BJ (cell line): ENCODE measurements at regions not wholly inside any gene's neighbourhood (a gene's known extent, or its start where the extent isn't known, plus 50 kb on each side); places are given as distances from the start of the nearest gene placed in this dataset.

ENCODE experiments used
- CTCF ChIA-PET: fragments of 350-600 bp; formaldehyde crosslinking; extraction: SDS; loops from one replicate; lab custom pipeline; 2021; ENCODE audit warnings: antibody characterized with exemption, inconsistent platforms; lab: Yijun Ruan, JAX
- POLR2A ChIA-PET: fragments of 300-600 bp; sonication (Branson Sonifier 250); formaldehyde crosslinking; extraction: SDS; loops from one replicate; lab custom pipeline; 2021; ENCODE audit warnings: antibody characterized with exemption; lab: Charles Lee
- DNase-seq: peaks from one replicate; pipeline ENCODE4 v3.0.0-alpha.2; 2011; ENCODE audit warnings: low read depth
- H3K27me3 ChIP-seq: 2 replicates; pipeline ENCODE4 v1.6.0; 2011; ENCODE audit warnings: low read length; ENCODE audit not compliant: control insufficient read depth, insufficient read depth
- H3K36me3 ChIP-seq: 2 replicates; pipeline ENCODE4 v1.5.1; 2011; ENCODE audit warnings: low read length; ENCODE audit not compliant: control insufficient read depth, insufficient read depth
- H3K4me3 ChIP-seq: 2 replicates; pipeline ENCODE4 v1.5.1; 2011; ENCODE audit warnings: low read depth, mild to moderate bottlenecking, control low read depth, low read length
- TF ChIP-seq, protein P1 (sequence below): IDR thresholded peaks from 2 replicates; pipeline ENCODE4 v1.5.1; 2011; ENCODE audit warnings: low read depth, mild to moderate bottlenecking, control low read depth, inconsistent platforms, low read length, moderate library complexity; ENCODE audit not compliant: insufficient read depth

DNA sequence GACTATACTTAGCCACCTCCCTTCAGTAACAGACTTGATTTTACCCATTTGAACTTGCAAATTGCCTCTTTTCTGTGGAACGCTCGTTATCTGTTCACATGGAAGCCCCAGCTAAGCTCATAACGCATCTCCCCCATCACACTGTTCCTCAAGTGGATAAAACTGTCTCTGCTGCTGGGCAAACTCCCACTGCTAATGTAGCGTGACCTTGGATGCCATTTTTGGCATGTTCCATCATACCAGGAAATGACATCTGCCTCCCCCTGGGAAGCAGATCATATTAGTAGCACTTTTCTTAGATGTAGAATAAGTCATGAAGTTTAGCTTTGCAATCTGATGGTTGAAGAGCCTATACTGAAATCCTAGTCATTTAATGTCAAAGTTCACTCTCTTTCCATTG lies 528.7 kb upstream of the PLXNA2 start:
- DNase-seq: no peak
- ChIA-PET POLR2A (no interaction called here), CTCF (no interaction called here)
- TF ChIP-seq, protein P1, sequence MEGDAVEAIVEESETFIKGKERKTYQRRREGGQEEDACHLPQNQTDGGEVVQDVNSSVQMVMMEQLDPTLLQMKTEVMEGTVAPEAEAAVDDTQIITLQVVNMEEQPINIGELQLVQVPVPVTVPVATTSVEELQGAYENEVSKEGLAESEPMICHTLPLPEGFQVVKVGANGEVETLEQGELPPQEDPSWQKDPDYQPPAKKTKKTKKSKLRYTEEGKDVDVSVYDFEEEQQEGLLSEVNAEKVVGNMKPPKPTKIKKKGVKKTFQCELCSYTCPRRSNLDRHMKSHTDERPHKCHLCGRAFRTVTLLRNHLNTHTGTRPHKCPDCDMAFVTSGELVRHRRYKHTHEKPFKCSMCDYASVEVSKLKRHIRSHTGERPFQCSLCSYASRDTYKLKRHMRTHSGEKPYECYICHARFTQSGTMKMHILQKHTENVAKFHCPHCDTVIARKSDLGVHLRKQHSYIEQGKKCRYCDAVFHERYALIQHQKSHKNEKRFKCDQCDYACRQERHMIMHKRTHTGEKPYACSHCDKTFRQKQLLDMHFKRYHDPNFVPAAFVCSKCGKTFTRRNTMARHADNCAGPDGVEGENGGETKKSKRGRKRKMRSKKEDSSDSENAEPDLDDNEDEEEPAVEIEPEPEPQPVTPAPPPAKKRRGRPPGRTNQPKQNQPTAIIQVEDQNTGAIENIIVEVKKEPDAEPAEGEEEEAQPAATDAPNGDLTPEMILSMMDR: no peak
- H3K27me3 ChIP-seq: no peaks in the 10 kb centered on the region
- no peaks in the 10 kb centered on the region for H3K36me3 ChIP-seq
- H3K4me3 ChIP-seq: no peak overlapping the region

DNA sequence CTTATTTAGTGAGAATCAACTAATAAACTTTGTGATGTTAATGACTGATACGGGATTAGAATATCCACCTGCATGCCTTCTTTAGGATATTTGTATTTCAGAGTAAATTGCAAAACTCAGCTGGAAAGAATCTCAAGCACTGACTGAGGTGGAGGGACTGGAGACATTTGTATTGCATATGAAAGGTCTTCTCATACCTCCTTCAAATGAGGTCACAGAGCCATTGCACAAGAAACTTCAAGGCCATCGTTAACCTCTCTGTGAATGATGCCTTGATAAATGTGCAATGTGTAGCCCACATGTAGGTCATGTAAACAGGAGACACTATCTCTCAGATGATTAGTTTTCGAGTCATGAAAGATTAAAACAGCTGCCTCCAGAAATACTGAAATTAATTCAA lies 531.7 kb upstream of the PLXNA2 start:
- no peak for DNase-seq
- no peak overlapping the region for H3K4me3 ChIP-seq
- POLR2A ChIA-PET: no interaction called here
- H3K27me3 ChIP-seq: no peaks in the 10 kb centered on the region
- TF ChIP-seq, protein P1: no peak
- no peaks in the 10 kb centered on the region for H3K36me3 ChIP-seq
- CTCF ChIA-PET: no interaction called here

DNA sequence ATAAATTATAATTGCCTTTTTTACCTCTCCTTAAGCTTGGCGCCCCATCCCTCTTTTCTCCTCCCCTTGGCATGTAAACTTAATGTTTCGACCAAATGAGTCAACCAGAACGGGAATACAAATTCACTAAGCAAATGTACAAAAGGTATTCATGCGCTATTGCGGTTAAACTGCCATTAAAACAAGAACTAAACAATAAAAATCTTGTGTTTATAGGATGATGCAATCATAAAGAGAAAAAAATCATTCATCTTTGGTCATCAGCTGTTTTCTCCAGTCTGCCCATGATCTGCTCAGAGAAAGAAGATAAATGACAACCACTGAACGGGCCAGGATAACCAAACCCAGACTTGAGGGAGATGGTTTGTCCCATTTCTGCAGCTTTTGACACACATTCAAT lies 534.2 kb upstream of the PLXNA2 start:
- ChIA-PET CTCF (no interaction called here), POLR2A (no interaction called here)
- Histone ChIP-seq H3K4me3 (no peak overlapping the region), H3K27me3 (no peaks in the 10 kb centered on the region), H3K36me3 (no peaks in the 10 kb centered on the region)
- no peak for DNase-seq
- TF ChIP-seq, protein P1: no peak

- Histone ChIP-seq H3K27me3 (no peaks in the 10 kb centered on the region), H3K4me3 (no peak overlapping the region), H3K36me3 (no peaks in the 10 kb centered on the region)
- CTCF ChIA-PET: interaction anchor here (0.6 to 1.1 kb wide), 3 partner anchors 11 to 774 kb away, joined by 3 read pairs; no protein-coding TSS in a partner anchor
- no peak for DNase-seq
- TF ChIP-seq, protein P1: no peak
- POLR2A ChIA-PET: no interaction called here
These were observed 537.3 kb upstream of the PLXNA2 start for GRCh38 chr1:208781391-208782045.

DNA sequence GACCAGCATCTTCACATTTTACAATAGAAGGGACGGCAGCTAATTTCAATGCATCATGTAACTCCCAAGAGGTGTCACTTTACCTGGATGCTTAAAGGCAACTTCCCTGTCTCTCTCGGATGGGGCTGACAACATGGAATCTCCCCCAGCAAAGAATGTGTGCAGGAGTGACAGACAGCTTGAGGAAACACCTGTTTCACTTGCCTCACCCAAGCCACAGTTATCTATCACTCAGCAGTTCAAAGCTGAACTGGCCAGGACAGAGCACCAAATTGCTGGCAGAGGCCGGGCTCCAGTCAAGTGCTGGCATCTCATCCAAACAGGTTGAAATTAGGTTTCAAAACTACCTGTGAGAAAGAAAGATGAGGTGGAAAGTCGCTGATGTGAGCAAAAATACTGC lies 538.0 kb upstream of the PLXNA2 start:
- H3K36me3 ChIP-seq: no peaks in the 10 kb centered on the region
- DNase-seq: no peak
- POLR2A ChIA-PET: no interaction called here
- no peak overlapping the region for H3K4me3 ChIP-seq
- TF ChIP-seq, protein P1: no peak
- CTCF ChIA-PET: interaction anchor here (0.6 to 1.1 kb wide), 3 partner anchors 10 to 784 kb away, joined by 3 read pairs; no protein-coding TSS in a partner anchor
- no peaks in the 10 kb centered on the region for H3K27me3 ChIP-seq
